SHP77 (cell line): ENCODE measurements at regions not wholly inside any gene's neighbourhood (a gene's known extent, or its start where the extent isn't known, plus 50 kb on each side); places are given as distances from the start of the nearest gene placed in this dataset.
"Not testable (repeated sequence)": the region's sequence is repeated elsewhere in the genome, so short reads cannot be mapped to it uniquely, and the experiment has no call there.

Experiments used
- DNase-seq, 2 experiments: peaks; one replicate each; lab custom pipeline; 2025; lab: John Stamatoyannopoulos, UW

- no peak for DNase-seq
Measured at GRCh38 chr1:157219182-157219581, 81.0 kb upstream of the ETV3 start.

GRCh38 chr1:157218671-157219070, 80.5 kb upstream of the ETV3 start:
- DNase-seq, result no peak

- no peak for DNase-seq
Measured at GRCh38 chr1:157217486-157217885, 79.3 kb upstream of the ETV3 start.

GRCh38 chr1:157213836-157214235, 75.6 kb upstream of the ETV3 start:
- DNase-seq, result no peak

GRCh38 chr1:157209514-157209913, 71.3 kb upstream of the ETV3 start:
- no peak for DNase-seq

- DNase-seq, result not testable (repeated sequence)
Measured at GRCh38 chr1:157205982-157206381, 67.8 kb upstream of the ETV3 start.

- DNase-seq, result no peak
Measured at GRCh38 chr1:157203166-157203565, 65.0 kb upstream of the ETV3 start.

- DNase-seq, result no peak
Measured at GRCh38 chr1:157202331-157202730, 64.1 kb upstream of the ETV3 start.

GRCh38 chr1:157201767-157202166, 63.6 kb upstream of the ETV3 start:
- DNase-seq, result no peak

- no peak for DNase-seq
Measured at GRCh38 chr1:157200451-157200850, 62.3 kb upstream of the ETV3 start.

GRCh38 chr1:157199421-157199755, 61.2 kb upstream of the ETV3 start:
- no peak for DNase-seq

GRCh38 chr1:157198619-157199420, 60.6 kb upstream of the ETV3 start:
- no peak for DNase-seq

GRCh38 chr1:157197906-157198435, 59.8 kb upstream of the ETV3 start:
- no peak for DNase-seq

- DNase-seq, result peak; percentile 27 to 29
Measured at GRCh38 chr1:157196670-157197456, 58.7 kb upstream of the ETV3 start.

- DNase-seq, result no peak
Measured at GRCh38 chr1:157196245-157196543, 58.0 kb upstream of the ETV3 start.

- DNase-seq, result no peak
Measured at GRCh38 chr1:157195521-157196244, 57.5 kb upstream of the ETV3 start.

- no peak for DNase-seq
Measured at GRCh38 chr1:157194731-157195520, 56.7 kb upstream of the ETV3 start.

GRCh38 chr1:157193702-157194391, 55.7 kb upstream of the ETV3 start:
- peak; percentile 85 to 89 for DNase-seq

- DNase-seq, result no peak
Measured at GRCh38 chr1:157193219-157193618, 55.0 kb upstream of the ETV3 start.

- no peak for DNase-seq
Measured at GRCh38 chr1:157189986-157190982, 52.1 kb upstream of the ETV3 start.
